Liver (tissue), 3 donors: ENCODE measurements at regions not wholly inside any gene's neighbourhood (a gene's known extent, or its start where the extent isn't known, plus 50 kb on each side); places are given as distances from the start of the nearest gene placed in this dataset.

Source experiments
- CTCF ChIP-seq: fragments of 150-350 bp; IDR thresholded peaks from 2 replicates; pipeline ENCODE4 v1.5.1; 2017; ENCODE audit warnings: improper control_type of control experiment, low read depth, low read length; ENCODE audit not compliant: missing input control
- EGR1 ChIP-seq, 2 donors: IDR thresholded peaks; 2 replicates each; pipeline ENCODE4 v1.6.1; 2016 to 2018; ENCODE audit warnings: antibody characterized with exemption in 2 of 2, low read depth in 2 of 2
- FOXA1 ChIP-seq: IDR thresholded peaks from 2 replicates; pipeline ENCODE4 v1.6.1; 2016; ENCODE audit warnings: antibody characterized with exemption
- GABPA ChIP-seq, 2 donors: IDR thresholded peaks in 1 of 2; conservative IDR thresholded peaks in 1 of 2; 2 replicates each; pipeline ENCODE4 v1.6.1; 2016; ENCODE audit warnings: antibody characterized with exemption in 2 of 2, mild to moderate bottlenecking in 1 of 2, moderate library complexity in 1 of 2
- MAX ChIP-seq: IDR thresholded peaks from 2 replicates; pipeline ENCODE4 v1.6.1; 2016; ENCODE audit warnings: antibody characterized with exemption
- RAD21 ChIP-seq, 2 donors: IDR thresholded peaks; 2 replicates each; pipeline ENCODE4 v1.6.1; 2016; ENCODE audit warnings: antibody characterized with exemption in 2 of 2, mild to moderate bottlenecking in 2 of 2
- REST ChIP-seq: IDR thresholded peaks from 2 replicates; pipeline ENCODE4 v1.6.1; 2016; ENCODE audit warnings: antibody characterized with exemption, mild to moderate bottlenecking
- RXRA ChIP-seq, 2 donors: IDR thresholded peaks; 2 replicates each; pipeline ENCODE4 v1.6.1; 2017 to 2018; ENCODE audit warnings: antibody characterized with exemption in 2 of 2, mild to moderate bottlenecking in 1 of 2
- TAF1 ChIP-seq: conservative IDR thresholded peaks from 2 replicates; pipeline ENCODE4 v1.6.1; 2016; ENCODE audit warnings: antibody characterized with exemption, mild to moderate bottlenecking
- ZBTB33 ChIP-seq: IDR thresholded peaks from 2 replicates; pipeline ENCODE4 v1.6.1; 2016; ENCODE audit warnings: antibody characterized with exemption
- donor health status: healthy.
- donor health status: healthy.

- TF ChIP-seq CTCF (no peak), ZBTB33 (no peak), TAF1 (no peak), RAD21 (IDR thresholded peaks at IDR 0.05) (no peak), EGR1 (IDR thresholded peaks at IDR 0.05; ENCODE audit: low read depth in 2 of 2) (no peak), GABPA (IDR thresholded peaks at IDR 0.05 in 1 of 2, conservative IDR thresholded peaks at IDR 0.05 in 1 of 2) (no peak), FOXA1 (no peak), RXRA (IDR thresholded peaks at IDR 0.05) (no peak), REST (no peak), MAX (no peak)
These were observed 91.9 kb downstream of the RTP5 start for GRCh38 chr2:241961454-241961853.
